HepG2 (cell line): ENCODE measurements at regions not wholly inside any gene's neighbourhood (a gene's known extent, or its start where the extent isn't known, plus 50 kb on each side); places are given as distances from the start of the nearest gene placed in this dataset.

Source experiments
- ATAC-seq: fragments of 200-7000 bp; cut with Tn5 transposase; 3 replicates; pipeline ENCODE4 v1.9.1; 2020; ENCODE audit warnings: mild to moderate bottlenecking, moderate library complexity
- BruUV-seq: library from RNA; stranded (reverse); fragments of 400-500 nt; replicated peaks from 2 replicates; lab custom pipeline; 2021; lab: Mats Ljungman, UMichigan
- CTCF ChIA-PET: fragments of 300-600 bp; formaldehyde crosslinking; extraction: SDS; loops from one replicate; lab custom pipeline; 2021; ENCODE audit warnings: low total read pairs, inconsistent platforms, low intra/inter-chr PET ratio; lab: Yijun Ruan, JAX
- POLR2A ChIA-PET: fragments of 350-600 bp; sonication (Branson Sonifier 250); formaldehyde crosslinking; loops from one replicate; lab custom pipeline; 2020; ENCODE audit warnings: antibody characterized with exemption, inconsistent platforms; lab: Yijun Ruan, JAX
- DNase-seq: peaks from one replicate; pipeline ENCODE4 v3.0.0-alpha.2; 2015; ENCODE audit warnings: low spot score
- FAIRE-seq: peaks from 3 replicates; lab custom pipeline; 2011; peaks lifted over from hg19 to GRCh38; lab: Jason Lieb, UNC
- H2AFZ ChIP-seq: one replicate; pipeline ENCODE4 v1.6.1; 2011; ENCODE audit warnings: low read length, inconsistent platforms
- H3K27ac ChIP-seq: fragments of 300-600 bp; 3 replicates; pipeline ENCODE4 v1.8.0; 2011; ENCODE audit warnings: mixed run types, mild to moderate bottlenecking, mixed read lengths, low read length, inconsistent platforms; ENCODE audit not compliant: insufficient read depth; ENCODE audit errors: extremely low read length
- H3K27me3 ChIP-seq, 2 experiments: fragments of 200-600 bp in 1 of 2; 2 replicates in 1 of 2; 3 replicates in 1 of 2; pipeline versions ENCODE4 v1.6.0 to v1.8.0; 2011; ENCODE audit warnings: low read length in 2 of 2, mild to moderate bottlenecking in 2 of 2, moderate library complexity in 2 of 2, inconsistent platforms in 1 of 2; ENCODE audit not compliant: insufficient read depth in 2 of 2, control insufficient read depth in 1 of 2
- H3K36me3 ChIP-seq, 2 experiments: fragments of 200-600 bp in 1 of 2; replicated peaks in 1 of 2; 2 replicates in 1 of 2; 3 replicates in 1 of 2; pipeline versions ENCODE4 v1.5.1 to v1.8.0; 2011; ENCODE audit warnings: low read length in 2 of 2, inconsistent platforms in 1 of 2; ENCODE audit not compliant: insufficient read depth in 2 of 2, control insufficient read depth in 1 of 2
- H3K4me1 ChIP-seq: 2 replicates; pipeline ENCODE4 v1.5.1; 2012; ENCODE audit warnings: low read length, inconsistent platforms; ENCODE audit not compliant: insufficient read depth
- H3K4me2 ChIP-seq: 2 replicates; pipeline ENCODE4 v1.6.0; 2011; ENCODE audit warnings: low read depth, low read length, inconsistent platforms
- H3K4me3 ChIP-seq, 3 experiments: fragments of 200-600 bp in 1 of 3; sonication (generic), shearing (Covaris generic) in 1 of 3; replicated peaks in 1 of 3; 2 replicates each; pipeline ENCODE4 v1.5.1; 2011 to 2016; ENCODE audit warnings: low read length in 3 of 3, inconsistent platforms in 2 of 3, low read depth in 2 of 3, mild to moderate bottlenecking in 2 of 3, control low read depth in 1 of 3, mixed read lengths in 1 of 3; ENCODE audit not compliant: insufficient read depth in 1 of 3
- H3K79me2 ChIP-seq: one replicate; pipeline ENCODE4 v1.6.1; 2011; ENCODE audit warnings: low read length, inconsistent platforms; ENCODE audit not compliant: insufficient read depth
- H3K9ac ChIP-seq: 2 replicates; pipeline ENCODE4 v1.6.0; 2011; ENCODE audit warnings: mild to moderate bottlenecking, low read depth, low read length, inconsistent platforms; ENCODE audit not compliant: insufficient read depth
- H3K9me3 ChIP-seq: 2 replicates; pipeline ENCODE4 v1.5.1; 2012; ENCODE audit warnings: mild to moderate bottlenecking, low read length
- H4K20me1 ChIP-seq: 2 replicates; pipeline ENCODE4 v1.6.0; 2011; ENCODE audit warnings: inconsistent platforms, mild to moderate bottlenecking, low read length, moderate library complexity; ENCODE audit not compliant: insufficient read depth
- HNF4G ChIP-seq, 2 experiments: sonication (generic) in 1 of 2; formaldehyde crosslinking in 1 of 2; IDR thresholded peaks; 2 replicates each; pipeline versions ENCODE4 v1.4.0 to v1.6.1; 2011 to 2020; ENCODE audit warnings: borderline replicate concordance in 2 of 2, low read depth in 2 of 2, mild to moderate bottlenecking in 2 of 2, low read length in 1 of 2, missing genetic modification reagents in 1 of 2, moderate library complexity in 1 of 2
- KLF16 ChIP-seq, 2 experiments: sonication (generic) in 1 of 2; formaldehyde crosslinking in 1 of 2; IDR thresholded peaks; 2 replicates each; pipeline versions ENCODE4 v1.6.1 to v1.8.0; 2016 to 2023; ENCODE audit warnings: missing genetic modification reagents in 2 of 2, missing compliant biosample characterization in 1 of 2
- WGBS: methylation state at CpG from one replicate; pipeline ENCODE4 v1.1.6; 2017; ENCODE audit warnings: low lambda C conversion rate; 5-methylcytosine and 5-hydroxymethylcytosine counted together
- in situ Hi-C: cut with HindIII; loops from 2 replicates; pipeline ENCODE4 v1.10.0; 2017; ENCODE audit warnings: low pct_unique_long_range_greater_than_20kb; ENCODE audit not compliant: extremely low pct_ligation_motif_present
- intact Hi-C: fragments of 100-400 bp; cut with micrococcal nuclease; formaldehyde crosslinking; loops from one replicate; pipeline ENCODE4 v1.10.0; 2022; ENCODE audit not compliant: unreplicated experiment
- TF ChIP-seq, protein P1 (sequence below): sonication (generic); formaldehyde crosslinking; IDR thresholded peaks from 2 replicates; pipeline ENCODE4 v1.8.1; 2023; ENCODE audit warnings: mild to moderate bottlenecking, missing genetic modification reagents
- TF ChIP-seq, protein P2 (sequence below): sonication (generic); formaldehyde crosslinking; IDR thresholded peaks from 2 replicates; pipeline ENCODE4 v1.8.0; 2022; ENCODE audit warnings: low read depth, missing genetic modification reagents

DNA sequence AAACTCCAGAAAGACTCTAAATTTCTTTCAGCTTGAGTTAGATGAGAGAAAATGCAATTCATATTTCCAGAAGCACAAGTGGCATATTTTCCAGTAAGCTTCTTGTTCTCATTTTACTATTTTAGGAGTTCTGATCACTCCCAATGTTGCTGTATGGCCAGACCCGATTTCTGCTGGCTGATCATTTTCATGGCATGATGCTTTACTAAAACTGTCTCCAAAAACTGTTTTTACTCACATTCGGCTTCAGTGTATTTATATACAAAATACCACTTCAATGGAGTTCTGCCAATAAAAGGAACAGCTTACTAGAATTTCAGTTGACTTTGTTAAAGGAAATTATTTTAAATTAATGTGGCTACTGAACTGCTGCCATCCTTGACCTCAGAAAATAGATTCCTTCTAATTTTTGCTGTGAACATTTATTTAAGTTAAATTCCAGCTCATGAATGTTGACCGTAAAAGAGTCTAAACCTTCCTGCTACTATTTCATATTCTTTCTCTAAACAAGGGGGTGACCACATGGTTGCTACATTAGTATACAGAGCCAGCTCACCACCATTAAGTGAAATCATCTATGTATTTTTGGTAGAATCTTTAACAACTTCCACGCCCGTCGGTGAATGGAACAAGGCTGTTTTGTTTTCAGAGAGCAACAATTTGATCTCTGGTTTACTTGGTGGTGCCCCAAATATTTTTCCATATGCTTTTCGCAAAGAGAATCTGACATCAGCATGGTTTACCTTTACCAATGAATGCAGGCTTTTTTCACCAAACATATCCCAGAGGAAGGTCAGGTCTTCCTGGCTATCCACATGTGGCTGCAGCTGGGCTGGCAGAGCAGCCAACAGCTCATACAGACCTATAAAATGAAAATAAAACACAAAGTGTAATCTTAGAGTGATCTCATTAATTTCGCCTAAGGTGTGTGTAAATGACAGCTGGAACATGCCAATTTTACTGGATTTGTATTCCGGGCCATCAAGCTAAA is 101.2 kb downstream of the MPP7 start:
- no peaks in the 10 kb centered on the region for H3K27me3 ChIP-seq
- H3K4me1 ChIP-seq, result no peaks in the 10 kb centered on the region
- FAIRE-seq (no peak), DNase-seq (no peak), ATAC-seq (no peak)
- no peak overlapping the region for H3K4me3 ChIP-seq
- H4K20me1 ChIP-seq, result no peaks in the 10 kb centered on the region
- H3K36me3 ChIP-seq, result no peaks in the 10 kb centered on the region
- intact Hi-C loops, result no loop called here
- H3K9ac ChIP-seq, result no peak overlapping the region
- in situ Hi-C loops, result no loop called here
- no peaks in the 10 kb centered on the region for H3K79me2 ChIP-seq
- BruUV-seq, result no TSS peak
- TF ChIP-seq HNF4G (IDR thresholded peaks at IDR 0.05; ENCODE audit: borderline replicate concordance, low read depth, low read length) (no peak), HNF4G (CRISPR knock-in tag; IDR thresholded peaks at IDR 0.05; ENCODE audit: borderline replicate concordance, low read depth) (no peak), KLF16 (CRISPR knock-in tag; IDR thresholded peaks at IDR 0.05) (no peak)
- TF ChIP-seq, protein P1, sequence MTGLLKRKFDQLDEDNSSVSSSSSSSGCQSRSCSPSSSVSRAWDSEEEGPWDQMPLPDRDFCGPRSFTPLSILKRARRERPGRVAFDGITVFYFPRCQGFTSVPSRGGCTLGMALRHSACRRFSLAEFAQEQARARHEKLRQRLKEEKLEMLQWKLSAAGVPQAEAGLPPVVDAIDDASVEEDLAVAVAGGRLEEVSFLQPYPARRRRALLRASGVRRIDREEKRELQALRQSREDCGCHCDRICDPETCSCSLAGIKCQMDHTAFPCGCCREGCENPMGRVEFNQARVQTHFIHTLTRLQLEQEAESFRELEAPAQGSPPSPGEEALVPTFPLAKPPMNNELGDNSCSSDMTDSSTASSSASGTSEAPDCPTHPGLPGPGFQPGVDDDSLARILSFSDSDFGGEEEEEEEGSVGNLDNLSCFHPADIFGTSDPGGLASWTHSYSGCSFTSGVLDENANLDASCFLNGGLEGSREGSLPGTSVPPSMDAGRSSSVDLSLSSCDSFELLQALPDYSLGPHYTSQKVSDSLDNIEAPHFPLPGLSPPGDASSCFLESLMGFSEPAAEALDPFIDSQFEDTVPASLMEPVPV (CRISPR knock-in tag), result no peak
- TF ChIP-seq, protein P2, sequence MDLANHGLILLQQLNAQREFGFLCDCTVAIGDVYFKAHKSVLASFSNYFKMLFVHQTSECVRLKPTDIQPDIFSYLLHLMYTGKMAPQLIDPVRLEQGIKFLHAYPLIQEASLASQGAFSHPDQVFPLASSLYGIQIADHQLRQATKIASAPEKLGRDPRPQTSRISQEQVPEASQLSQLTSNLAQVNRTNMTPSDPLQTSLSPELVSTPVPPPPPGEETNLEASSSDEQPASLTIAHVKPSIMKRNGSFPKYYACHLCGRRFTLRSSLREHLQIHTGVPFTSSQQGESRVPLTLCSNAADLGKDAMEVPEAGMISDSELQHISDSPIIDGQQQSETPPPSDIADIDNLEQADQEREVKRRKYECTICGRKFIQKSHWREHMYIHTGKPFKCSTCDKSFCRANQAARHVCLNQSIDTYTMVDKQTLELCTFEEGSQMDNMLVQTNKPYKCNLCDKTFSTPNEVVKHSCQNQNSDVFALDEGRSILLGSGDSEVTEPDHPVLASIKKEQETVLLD (CRISPR knock-in tag), result no peak
- H3K27ac ChIP-seq, result no peak overlapping the region
- CTCF ChIA-PET, result no interaction called here
- 91% methylated on average over 9 of the region's 9 CpGs for WGBS
- POLR2A ChIA-PET, result no interaction called here
- H3K9me3 ChIP-seq, result no peaks in the 10 kb centered on the region
- H3K4me2 ChIP-seq, result no peak overlapping the region
- H2AFZ ChIP-seq, result no peak overlapping the region
